Dermis microvascular lymphatic vessel endothelial cell (primary cell): ENCODE measurements at regions not wholly inside any gene's neighbourhood (a gene's known extent, or its start where the extent isn't known, plus 50 kb on each side); places are given as distances from the start of the nearest gene placed in this dataset.

ENCODE experiments used
- DNase-seq, 2 donors: peaks; one replicate each; pipeline versions ENCODE4 v3.0.0 to v3.0.0-alpha.2; 2010; ENCODE audit warnings: low read depth in 2 of 2

DNA sequence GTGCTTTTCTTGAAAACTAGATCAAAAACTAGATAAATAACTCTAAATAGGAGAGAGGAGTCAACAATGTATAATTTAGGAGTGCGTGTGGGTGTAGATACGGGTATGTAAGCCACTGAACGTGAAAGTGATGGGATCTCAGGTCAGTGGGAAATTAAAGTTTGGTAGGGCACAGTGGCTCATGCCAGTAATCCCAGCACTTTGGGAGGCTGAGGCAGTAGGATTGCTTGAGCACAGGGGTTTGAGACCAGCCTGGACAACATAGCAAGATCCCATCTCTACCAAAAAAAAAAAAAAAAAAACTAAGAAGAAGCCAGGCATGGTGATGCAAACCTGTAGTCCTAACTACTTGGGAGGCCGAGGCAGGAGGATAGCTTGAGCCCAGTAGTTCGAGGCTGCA, 247.1 kb downstream of the ANAPC1 start:
- DNase-seq: no peak

GRCh38 chr2:111638274-111638877, 245.6 kb downstream of the ANAPC1 start:
- no peak for DNase-seq

- DNase-seq: no peak
Observed at GRCh38 chr2:111640480-111640879, 243.5 kb downstream of the ANAPC1 start.

- DNase-seq: no peak
Observed at GRCh38 chr2:111642586-111643327, 241.2 kb downstream of the ANAPC1 start.

- DNase-seq: no peak
Observed at GRCh38 chr2:111643759-111644158, 240.2 kb downstream of the ANAPC1 start.

GRCh38 chr2:111647359-111647758, 236.6 kb downstream of the ANAPC1 start:
- DNase-seq: no peak

DNA sequence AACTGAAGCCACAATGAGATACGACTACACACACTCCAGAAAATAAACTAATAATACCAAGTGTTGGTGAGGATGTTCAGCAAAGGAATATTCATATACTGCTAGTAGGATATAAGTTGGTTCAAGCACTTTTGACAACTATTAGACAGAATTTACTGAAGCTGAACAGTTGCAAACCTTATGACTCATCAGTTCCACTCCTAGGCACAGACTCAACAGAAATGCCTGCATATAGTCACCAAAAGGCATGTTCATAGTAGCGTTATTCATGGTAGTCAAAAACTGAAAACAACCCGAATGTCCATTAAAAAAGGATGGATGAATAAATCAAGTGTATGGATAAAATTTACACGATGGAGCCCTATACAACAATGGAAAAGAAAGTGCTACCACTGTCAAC, 232.0 kb downstream of the ANAPC1 start:
- DNase-seq: no peak

DNA sequence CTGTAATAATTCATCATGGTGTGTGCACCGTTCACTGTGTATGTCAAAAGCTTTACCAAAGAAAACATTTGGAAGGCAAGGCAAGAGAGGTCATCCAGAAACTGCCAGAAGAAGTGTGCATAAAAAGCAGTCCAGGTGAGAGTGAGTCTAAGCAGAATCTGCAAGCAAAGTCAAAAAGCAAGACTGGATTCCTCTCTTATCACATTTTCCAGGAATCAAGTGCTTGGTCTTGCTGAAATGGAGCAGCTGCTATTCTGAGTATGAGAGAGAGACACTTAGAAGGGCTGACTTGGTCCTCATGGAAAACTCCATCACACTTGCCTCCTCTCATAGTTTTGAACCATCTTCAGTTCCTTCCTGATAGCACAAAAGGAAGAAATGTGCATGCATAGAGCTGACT, 231.3 kb downstream of the ANAPC1 start:
- DNase-seq: no peak

DNA sequence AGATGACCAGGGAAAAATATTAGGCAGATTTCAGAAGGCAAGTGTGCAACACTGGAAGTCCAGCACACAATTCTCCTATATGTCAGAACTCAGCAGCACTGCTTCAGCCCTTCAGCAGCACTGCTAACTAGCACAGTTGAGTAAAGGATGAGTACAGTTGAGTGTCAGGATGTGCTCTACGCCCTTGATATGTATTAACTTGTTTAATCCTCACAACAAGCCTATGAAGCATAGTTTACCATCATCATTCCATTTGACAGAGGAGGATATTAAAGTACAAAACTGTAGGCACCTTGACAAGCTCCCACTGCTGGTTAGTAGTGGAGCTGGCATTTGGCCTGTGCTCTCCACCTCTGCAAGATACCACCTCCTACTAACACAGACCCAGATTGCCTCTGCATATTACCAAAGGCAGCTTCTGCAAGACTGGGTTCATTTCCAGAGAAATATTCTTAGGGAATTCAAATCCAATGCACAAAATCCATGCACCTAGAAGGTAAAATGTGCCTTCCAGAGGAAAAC, 230.8 kb downstream of the ANAPC1 start:
- no peak for DNase-seq

DNA sequence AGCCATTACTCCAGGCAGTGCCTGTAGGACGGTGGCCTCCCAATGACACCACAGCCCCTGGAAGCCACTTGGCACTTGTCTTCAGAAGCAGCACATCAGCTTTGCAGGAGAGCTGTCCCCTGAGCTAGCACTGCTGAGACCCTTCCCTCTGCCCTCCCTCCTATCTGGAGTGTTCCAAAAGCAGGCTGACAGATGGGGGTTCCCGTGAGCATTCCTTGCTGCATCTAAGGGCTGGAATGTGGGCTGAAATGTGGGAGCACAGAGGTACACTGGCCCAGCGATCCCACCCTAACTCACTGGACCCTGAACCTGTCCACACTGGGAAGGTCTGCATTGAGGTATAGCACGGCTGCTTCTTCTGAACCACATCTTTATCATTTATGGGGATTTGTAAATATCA, 230.1 kb downstream of the ANAPC1 start:
- DNase-seq: no peak

- DNase-seq: no peak
Observed at GRCh38 chr2:111654829-111655228, 229.2 kb downstream of the ANAPC1 start.

DNA sequence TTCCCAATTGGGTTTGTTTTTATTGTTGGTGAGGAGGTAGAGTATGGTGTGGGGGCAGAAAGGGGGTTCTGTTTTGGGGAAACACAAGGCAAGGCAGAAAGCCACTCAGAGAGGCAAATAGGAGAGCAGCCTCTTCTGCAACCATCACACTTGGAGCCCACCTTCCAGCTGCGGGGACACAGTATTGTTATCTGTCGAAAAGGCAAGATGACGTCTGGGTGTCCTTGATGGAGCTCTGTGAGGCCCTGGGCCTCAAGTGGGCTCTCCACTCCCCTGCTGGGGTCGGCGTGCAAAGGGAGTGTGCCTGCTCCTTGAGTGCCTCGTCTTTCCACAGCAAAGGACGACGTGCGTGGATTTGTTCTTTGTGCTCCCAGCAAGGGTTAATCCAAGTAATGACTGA, 227.6 kb downstream of the ANAPC1 start:
- no peak for DNase-seq

DNA sequence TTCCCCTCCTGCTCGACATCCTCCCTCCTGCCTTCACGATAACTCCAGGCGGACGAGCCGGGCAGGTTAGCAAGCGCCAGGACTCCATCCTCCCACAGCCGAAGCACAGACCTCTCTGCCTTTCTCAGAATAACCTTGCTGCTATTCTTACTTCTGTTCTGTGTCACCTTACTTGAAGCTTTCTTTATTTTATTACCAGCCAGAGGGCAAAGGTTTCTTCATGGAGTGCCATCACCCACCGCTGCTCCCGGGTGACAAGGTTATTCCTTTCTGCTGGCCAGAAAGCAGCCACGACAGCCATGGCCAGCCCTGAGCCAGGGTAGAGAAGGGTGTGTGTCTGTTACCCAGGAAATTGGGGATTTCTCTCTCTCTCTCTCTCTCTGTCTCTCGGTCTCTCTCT, 227.1 kb downstream of the ANAPC1 start:
- DNase-seq: no peak

DNA sequence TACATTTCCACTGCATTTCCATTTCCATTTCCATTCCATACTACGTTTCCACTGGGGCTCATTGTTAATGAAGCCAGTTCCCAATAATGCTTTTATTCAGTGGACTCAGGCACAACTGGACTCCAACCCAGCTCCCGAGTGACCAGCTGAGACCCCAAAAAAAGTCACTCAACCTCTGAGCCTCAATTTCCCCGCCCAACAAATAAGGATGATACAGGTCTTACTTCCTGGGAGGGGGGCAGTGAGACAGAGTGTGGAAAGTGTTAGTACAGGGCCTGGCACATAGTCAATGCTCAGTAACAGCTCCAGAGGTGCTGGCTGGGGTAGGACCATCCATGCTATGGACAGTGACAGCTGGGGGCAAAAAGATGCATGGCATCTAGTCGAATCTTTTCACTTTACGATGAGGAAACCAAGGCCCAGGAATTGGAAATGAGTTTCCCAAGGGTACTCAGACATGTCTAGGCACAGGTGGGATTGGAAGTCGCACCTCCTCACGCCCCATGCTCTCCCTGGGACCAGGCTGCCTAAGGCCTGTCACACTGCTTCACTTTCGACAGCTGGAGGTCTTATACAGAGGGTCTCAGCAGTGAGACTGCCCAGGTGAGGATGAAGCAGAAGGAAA, 226.5 kb downstream of the ANAPC1 start:
- DNase-seq: no peak

DNA sequence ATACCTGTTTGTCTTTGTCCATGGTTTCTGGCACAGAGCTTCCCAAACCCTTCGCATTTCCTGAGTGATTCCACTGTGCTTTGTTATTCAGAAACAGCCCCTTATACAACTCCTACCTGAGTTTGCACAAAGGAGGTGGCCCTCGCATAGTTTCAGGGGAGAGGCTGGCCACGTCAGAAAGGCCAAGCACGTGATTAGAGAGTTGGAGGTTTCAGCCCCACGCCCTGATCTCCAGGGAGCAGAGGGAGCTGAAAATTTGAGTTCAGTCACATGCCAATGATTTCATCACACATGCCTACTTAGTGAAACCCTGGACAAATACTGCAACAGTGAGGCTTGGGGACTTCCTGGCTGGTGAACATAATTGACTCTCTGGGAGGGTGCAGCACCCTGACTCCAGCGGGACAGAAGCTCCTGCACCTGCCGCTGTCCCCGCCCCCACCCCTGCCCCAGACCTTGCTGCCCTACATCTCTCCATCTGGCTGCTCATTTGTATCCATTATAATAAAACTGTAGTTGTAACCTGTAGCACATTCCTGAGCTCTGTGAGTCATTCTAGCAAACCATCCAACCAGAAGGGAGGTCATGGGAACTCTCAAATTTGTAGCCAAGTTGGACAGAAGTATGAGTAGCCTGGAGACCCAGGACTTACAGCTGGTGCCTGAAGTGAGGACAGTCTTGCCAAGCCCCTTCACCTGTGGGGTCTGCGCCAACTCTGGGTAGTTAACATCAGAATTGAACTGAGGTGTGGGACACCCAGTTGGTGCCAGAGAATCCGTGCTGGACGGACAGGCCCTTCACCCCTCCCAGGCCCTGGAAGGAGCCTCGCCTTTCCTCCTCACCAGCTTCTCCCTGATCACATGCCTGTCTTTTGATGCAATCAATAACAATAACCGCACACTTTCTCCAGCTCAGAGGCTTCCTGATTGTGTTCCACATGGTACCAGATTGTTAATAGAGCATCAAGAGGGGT, 224.3 kb downstream of the ANAPC1 start:
- peak; percentile 18 to 29 for DNase-seq

- DNase-seq: no peak
Observed at GRCh38 chr2:111660811-111661210, 223.2 kb downstream of the ANAPC1 start.

GRCh38 chr2:111661286-111661940, 222.6 kb downstream of the ANAPC1 start:
- DNase-seq: no peak

DNA sequence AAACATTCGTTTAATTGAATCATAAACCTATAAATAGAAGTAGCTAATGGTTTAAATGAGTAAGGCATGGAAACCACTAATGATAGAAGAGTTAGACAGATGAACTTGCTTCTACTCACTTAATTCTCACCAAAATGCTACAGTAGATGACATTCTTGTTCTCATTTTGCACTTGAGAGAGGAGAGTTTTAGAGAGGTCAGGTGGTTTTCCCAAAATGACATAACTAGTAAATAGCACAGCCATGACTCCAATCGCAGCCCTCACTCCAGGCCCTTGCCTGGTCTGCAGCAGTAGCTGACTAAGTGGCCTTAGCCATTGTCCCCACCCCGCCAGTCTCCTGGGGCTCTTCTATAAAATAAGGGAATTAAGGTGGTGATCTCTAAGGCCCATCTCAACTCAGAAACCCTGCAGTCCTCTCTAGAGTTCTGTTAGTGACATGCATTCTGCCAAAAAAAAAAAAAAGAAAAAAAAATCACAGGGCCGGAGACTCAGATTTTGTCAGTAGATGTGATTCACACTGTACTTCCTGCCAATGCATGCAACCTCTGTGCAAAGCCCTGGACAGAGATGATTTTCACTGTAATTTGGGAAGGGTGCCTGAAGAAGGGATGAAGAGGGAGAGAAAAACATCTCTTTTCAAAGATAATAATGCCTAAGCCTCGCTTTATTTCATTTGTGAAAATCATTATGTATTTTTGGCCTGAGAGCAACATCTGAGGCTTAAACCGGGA, 221.8 kb downstream of the ANAPC1 start:
- DNase-seq: peak in 1 of 2 donors; percentile 16

GRCh38 chr2:111662771-111663470, 221.1 kb downstream of the ANAPC1 start:
- no peak for DNase-seq
